ENCODE measurements at regions not wholly inside any gene's neighbourhood (a gene's known extent, or its start where the extent isn't known, plus 50 kb on each side); places are given as distances from the start of the nearest gene placed in this dataset.
"Not testable (repeated sequence)": the region's sequence is repeated elsewhere in the genome, so short reads cannot be mapped to it uniquely, and the experiment has no call there.

GRCh38 chr13:109311431-109311976, 474.9 kb downstream of the IRS2 start:
- not testable (repeated sequence) for DNase-seq

GRCh38 chr13:109309625-109310363, 476.6 kb downstream of the IRS2 start:
- DNase-seq, result no peak

- DNase-seq, result no peak
Observed at GRCh38 chr13:109307027-109307426, 479.4 kb downstream of the IRS2 start.

DNA sequence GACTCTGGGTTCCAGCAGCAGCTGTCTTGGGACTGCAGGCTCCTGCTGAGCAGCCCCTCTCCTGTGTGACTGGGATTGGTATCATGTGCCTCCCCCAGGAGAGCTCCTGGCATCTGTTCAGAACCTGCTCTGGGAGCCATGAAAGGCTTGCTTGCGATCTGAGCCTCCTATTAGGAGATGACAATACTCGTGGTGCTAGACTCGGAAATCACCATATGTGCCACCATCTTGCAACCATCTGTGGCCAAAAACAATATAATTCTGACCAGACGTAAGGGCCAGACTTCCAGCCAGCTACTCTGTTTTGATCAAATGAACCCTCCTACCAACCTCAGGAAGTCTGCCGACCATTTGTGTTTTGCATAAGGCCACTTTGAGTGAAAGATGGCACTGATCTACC, 484.7 kb downstream of the IRS2 start:
- no peak for DNase-seq

DNA sequence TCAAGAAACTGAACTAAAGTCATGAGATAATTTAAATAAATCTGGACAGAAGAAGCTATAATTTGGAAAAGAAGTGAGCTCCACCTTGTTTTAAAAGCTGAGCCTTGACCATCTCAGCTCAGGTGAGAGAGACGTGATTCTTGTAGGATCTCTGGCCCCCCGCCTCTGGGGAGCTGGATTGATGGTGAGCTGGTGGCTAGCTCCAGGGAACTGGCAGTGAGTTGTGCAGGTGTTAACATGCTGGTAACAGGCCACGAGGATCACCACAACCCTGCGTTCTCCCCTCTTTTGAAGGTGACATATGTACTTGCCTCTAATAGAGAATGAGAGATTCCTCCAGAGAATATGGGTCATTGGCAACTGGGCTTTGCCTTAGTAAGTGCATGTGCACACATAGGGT, 485.1 kb downstream of the IRS2 start:
- no peak for DNase-seq

- DNase-seq, result no peak
Observed at GRCh38 chr13:109297628-109298027, 488.8 kb downstream of the IRS2 start.

DNA sequence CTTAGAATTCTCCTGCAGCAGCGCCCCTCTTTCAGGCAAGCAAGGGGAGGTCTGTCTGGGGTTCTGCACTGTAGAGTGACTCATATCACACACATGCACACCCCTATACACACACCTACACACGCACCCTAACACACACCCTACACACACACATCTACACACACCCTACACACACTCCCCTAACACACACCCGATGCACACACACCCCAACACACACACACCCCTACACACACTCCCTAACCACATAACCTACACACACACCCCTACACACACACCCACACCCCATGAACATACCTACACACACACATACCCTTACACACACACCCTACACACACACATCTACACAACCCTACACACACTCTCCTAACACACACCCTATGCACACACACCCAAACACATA, 493.2 kb downstream of the IRS2 start:
- no peak for DNase-seq

DNA sequence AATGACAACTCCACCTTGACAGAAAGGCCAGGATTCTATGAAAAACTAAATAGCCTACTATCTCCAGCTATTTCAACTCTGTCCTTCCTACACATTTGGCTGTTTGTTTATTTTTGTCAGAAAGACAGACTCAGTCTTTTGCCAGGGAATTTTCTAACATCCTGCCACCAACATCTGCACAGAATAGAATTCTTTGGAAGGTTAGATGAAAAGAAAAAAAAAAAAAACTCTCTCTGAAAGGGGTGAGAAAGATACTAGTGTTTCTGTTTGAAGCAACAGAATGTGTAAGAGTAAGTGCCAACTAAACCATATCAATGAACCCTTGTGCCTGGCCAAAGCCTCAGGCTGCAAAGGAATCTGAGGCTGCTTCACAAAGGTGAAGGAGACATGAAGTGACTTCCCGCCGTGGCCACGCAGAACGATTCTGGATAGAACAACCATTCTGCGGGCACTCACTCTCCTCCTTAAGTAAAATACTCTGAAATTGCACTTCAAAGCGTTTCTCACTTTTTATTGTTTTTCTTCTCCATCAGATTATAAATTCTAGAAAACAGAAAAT, 498.2 kb downstream of the IRS2 start:
- DNase-seq, result no peak

DNA sequence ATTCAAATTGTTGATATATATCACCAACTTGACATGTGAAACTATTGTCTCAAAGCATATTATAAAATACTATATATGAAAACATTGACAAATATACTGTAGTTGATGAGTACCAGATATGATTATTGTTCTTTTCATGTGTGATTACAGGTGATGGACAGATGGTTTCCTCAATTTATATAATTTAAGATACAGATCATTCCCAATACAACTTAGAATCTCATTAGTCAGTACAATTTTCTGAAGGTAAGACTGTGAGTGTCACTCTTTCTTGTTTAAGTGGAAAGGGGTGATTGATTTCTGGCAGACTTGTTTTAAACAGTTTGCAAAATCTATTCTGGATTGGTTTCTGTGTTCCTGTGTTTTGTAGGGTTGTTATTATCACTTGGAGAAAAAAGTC, 498.8 kb downstream of the IRS2 start:
- DNase-seq, result no peak

DNA sequence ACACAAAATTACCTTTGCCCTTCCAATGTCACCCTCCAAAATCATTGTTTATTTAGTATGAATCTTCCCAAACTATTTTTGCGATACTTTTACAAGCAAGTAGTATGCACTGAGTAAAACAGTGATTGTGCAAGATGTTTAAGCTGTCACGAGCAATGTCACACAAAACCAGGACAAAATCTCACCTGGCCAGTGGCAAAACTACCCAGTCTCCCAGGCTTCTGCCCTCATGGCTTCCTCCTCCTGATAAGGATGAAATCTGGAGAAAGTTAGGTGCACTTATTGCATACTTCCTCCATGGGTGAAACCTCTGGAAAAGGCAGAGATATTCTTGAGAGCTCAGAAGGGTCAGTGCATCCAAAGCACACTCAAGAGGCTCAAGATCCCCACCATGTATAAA, 500.8 kb downstream of the IRS2 start:
- DNase-seq, result no peak

- no peak for DNase-seq
Observed at GRCh38 chr13:109281903-109282635, 504.3 kb downstream of the IRS2 start.

DNA sequence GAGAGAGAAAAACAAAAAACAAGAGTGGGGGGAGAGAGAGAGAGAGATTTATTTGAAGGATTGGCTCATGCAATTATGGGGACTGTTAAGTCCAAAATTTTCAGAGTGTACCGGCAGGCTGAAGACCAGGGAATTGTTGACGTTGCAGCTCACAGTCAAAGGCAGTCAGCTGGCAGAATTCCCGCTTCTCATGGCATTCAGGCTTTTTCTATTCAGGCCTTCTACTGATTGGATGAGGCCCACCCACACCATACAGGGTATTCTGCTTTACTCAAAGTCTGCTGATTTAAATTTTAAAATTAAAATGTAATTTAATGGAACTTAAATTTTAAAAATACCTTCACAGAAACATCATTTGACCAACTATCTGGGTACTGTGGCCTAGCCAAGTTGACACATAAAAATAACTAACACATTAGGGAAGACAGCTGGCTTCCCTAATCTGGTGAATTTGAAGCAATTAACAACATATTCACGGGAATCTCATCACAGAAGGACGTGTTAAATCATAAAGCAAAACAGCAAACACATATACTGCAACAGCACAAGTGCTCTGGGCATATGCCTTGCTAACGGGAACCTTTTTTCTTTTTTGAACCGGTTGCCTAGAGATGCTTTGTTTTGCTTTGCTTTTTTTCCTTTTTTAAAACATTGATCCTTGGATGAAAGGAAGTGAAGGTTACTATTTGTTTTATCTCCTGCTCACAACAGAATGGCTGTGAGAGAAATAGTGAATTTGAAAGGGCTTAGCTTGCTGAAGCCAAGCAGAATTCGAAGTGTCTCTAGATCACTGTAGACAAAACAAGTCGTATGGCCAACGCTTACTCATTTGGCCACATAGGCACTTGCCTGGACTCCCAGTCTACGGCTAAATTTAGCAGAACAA, 505.1 kb downstream of the IRS2 start:
- no peak for DNase-seq

DNA sequence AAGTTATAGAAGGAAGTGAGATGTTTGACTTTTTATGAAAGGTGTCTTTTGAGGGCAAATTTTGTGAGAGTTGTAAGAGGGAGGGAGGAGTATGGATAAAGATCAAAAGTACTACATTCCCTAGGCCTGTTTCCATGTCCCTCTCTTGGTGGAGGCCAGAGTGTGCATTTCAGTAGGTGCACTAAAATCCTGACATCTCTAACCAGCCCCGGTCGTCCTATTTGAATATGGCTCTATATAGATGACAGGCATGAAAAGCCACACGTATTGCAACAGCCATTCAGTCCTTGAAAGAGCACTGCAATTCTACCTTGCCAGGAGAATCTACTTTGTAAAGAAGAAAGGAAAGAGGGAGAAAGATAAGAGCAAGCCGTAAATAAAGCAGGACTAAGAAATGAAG, 510.1 kb downstream of the IRS2 start:
- no peak for DNase-seq

DNA sequence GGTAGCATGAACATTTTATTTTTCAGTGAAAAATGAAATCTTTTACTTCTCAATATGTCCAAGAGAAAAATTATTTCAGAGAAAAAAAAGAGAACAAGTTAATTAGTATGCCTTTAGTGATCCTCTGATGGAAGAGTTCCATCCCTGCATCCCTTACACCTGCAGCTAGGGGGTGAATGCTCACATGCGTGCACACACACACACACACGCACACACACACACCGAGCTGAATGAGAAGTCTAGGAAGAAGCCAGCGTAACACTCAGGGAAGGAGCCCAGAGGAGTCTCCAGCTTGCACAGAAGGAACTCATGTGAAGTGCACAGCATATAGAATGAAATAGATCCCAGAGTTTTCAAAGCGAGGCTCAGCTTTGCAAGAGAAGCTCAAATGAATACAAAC, 510.5 kb downstream of the IRS2 start:
- DNase-seq, result no peak

GRCh38 chr13:109275139-109275745, 511.1 kb downstream of the IRS2 start:
- no peak for DNase-seq

DNA sequence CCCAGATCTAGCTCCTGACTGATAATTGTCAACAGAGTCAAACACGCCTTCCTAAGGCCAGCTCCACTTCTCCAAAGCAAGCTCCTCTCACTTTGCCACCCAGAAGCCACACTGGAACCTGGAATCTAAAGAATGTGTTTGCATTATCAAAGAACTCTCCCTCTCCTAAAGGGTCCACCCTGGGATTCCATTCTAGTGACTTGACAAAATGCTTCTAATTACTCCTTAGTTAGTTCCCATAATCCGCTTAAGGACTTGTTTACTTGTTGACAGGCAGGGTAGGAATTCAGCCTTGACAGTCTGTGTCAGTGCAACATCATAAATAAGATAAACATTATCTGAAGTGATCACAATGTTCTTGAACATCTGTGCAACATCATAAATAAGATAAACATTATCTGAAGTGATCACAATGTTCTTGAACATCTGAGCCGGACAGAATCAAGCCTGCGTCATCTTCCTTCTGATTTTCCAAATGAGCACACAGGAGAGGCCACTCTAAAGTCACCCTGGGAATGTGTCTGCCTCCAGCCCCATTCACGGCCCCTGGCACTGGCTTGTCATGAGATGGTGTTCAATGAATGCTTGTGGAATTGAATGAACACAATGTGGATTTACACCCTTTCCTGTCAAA, 512.1 kb downstream of the IRS2 start:
- DNase-seq, result no peak

GRCh38 chr13:109273326-109273751, 513.0 kb downstream of the IRS2 start:
- DNase-seq, result no peak

- no peak for DNase-seq
Observed at GRCh38 chr13:109272595-109273325, 513.6 kb downstream of the IRS2 start.

GRCh38 chr13:109271555-109272541, 514.5 kb downstream of the IRS2 start:
- no peak for DNase-seq

DNA sequence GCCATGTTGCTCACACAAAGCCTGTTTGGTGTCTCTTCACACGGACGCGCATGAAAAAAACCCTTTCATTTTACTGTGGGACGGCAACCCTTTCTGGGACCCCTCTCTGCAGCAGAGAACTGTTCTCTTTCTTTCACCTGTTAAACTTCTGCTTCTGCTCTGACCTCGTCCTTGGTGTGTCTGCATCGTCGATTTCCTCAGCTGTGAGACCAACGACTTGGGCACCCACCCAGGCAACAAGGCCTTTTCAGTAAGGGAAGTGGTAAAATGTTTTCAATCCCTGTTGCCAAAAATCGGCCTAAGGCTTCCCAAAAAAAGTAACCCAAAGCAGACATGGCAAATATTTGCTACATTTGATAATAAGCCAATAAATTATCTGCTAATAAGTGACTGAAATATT, 515.3 kb downstream of the IRS2 start:
- no peak for DNase-seq

All from retina (tissue), 1 donor.